Testis (tissue), 2 donors: ENCODE measurements at regions not wholly inside any gene's neighbourhood (a gene's known extent, or its start where the extent isn't known, plus 50 kb on each side); places are given as distances from the start of the nearest gene placed in this dataset.

Source experiments
- DNase-seq: peaks from one replicate; pipeline ENCODE4 v3.0.0-alpha.2; 2019
- H3K27ac ChIP-seq, 2 donors: fragments of 200-600 bp; sonication (generic); one replicate each; pipeline ENCODE4 v1.5.1; 2019
- H3K27me3 ChIP-seq: fragments of 200-600 bp; sonication (generic); one replicate; pipeline ENCODE4 v1.5.1; 2019
- H3K36me3 ChIP-seq: fragments of 200-600 bp; sonication (generic); one replicate; pipeline ENCODE4 v1.5.1; 2017; ENCODE audit warnings: low read depth; ENCODE audit errors: missing control alignments
- H3K4me1 ChIP-seq: fragments of 200-600 bp; sonication (generic); one replicate; pipeline ENCODE4 v1.5.1; 2019
- H3K4me3 ChIP-seq, 2 donors: fragments of 200-600 bp; sonication (generic); one replicate each; pipeline ENCODE4 v1.5.1; 2017 to 2019
- H3K9me3 ChIP-seq: fragments of 200-600 bp; sonication (generic); one replicate; pipeline ENCODE4 v1.5.1; 2017
- CTCF ChIP-seq, 3 experiments: fragments of 450-650 bp in 2 of 3; fragments of 200-600 bp in 1 of 3; sonication (generic) in 1 of 3; IDR thresholded peaks; one replicate each; pipeline ENCODE4 v1.5.1; 2016 to 2019; ENCODE audit warnings: antibody characterized with exemption in 3 of 3, mild to moderate bottlenecking in 2 of 3, moderate library complexity in 1 of 3
- POLR2A ChIP-seq: fragments of 450-650 bp; IDR thresholded peaks from one replicate; pipeline ENCODE4 v1.6.1; 2017; ENCODE audit warnings: antibody characterized with exemption, mild to moderate bottlenecking, moderate library complexity
- WGBS, 2 donors: methylation state at CpG; one replicate each; pipeline ENCODE4 v1.1.5; 2018; 5-methylcytosine and 5-hydroxymethylcytosine counted together
- intact Hi-C: fragments of 100-400 bp; cut with DNase I; formaldehyde crosslinking; loops from one replicate; pipeline ENCODE4 v1.15.1; 2023; ENCODE audit warnings: low total_unique reads

- DNase-seq, result no peak
- Histone ChIP-seq H3K9me3 (no peaks in the 10 kb centered on the region), H3K36me3 (no peaks in the 10 kb centered on the region), H3K4me1 (no peaks in the 10 kb centered on the region), H3K27ac (no peak overlapping the region), H3K4me3 (no peak overlapping the region), H3K27me3 (no peaks in the 10 kb centered on the region)
- WGBS, 2 donors, result 50 to 56% methylated on average over 2 of the region's 2 CpGs
- no peak for TF ChIP-seq CTCF (IDR thresholded peaks at IDR 0.05)
- TF ChIP-seq POLR2A, result no peak
- intact Hi-C loops, result no loop called here
These were observed 274.2 kb upstream of the KAZN start for GRCh38 chr1:14324248-14324630.

GRCh38 chr1:14326857-14327256 is 271.6 kb upstream of the KAZN start:
- H3K9me3 ChIP-seq, result no peaks in the 10 kb centered on the region
- no peak for DNase-seq
- H3K36me3 ChIP-seq, result no peaks in the 10 kb centered on the region
- WGBS, 2 donors, result 82 to 88% methylated on average over 3 of the region's 3 CpGs
- no peaks in the 10 kb centered on the region for H3K4me1 ChIP-seq
- TF ChIP-seq CTCF (IDR thresholded peaks at IDR 0.05), result no peak
- no peak for TF ChIP-seq POLR2A
- no peaks in the 10 kb centered on the region for H3K27me3 ChIP-seq
- H3K4me3 ChIP-seq, result no peak overlapping the region
- intact Hi-C loops, result no loop called here
- no peak overlapping the region for H3K27ac ChIP-seq

- Histone ChIP-seq H3K9me3 (no peaks in the 10 kb centered on the region), H3K27ac (no peak overlapping the region), H3K27me3 (no peaks in the 10 kb centered on the region), H3K36me3 (no peaks in the 10 kb centered on the region), H3K4me1 (no peaks in the 10 kb centered on the region), H3K4me3 (no peak overlapping the region)
- TF ChIP-seq CTCF (IDR thresholded peaks at IDR 0.05) (no peak), POLR2A (no peak)
- intact Hi-C loops, result no loop called here
- no peak for DNase-seq
These were observed 269.8 kb upstream of the KAZN start for GRCh38 chr1:14328685-14329084.

- no peaks in the 10 kb centered on the region for H3K27me3 ChIP-seq
- no peak overlapping the region for H3K27ac ChIP-seq
- DNase-seq, result no peak
- H3K36me3 ChIP-seq, result no peaks in the 10 kb centered on the region
- H3K4me1 ChIP-seq, result no peaks in the 10 kb centered on the region
- no peaks in the 10 kb centered on the region for H3K9me3 ChIP-seq
- WGBS, 2 donors, result 72 to 76% methylated on average over 4 of the region's 4 CpGs
- intact Hi-C loops, result no loop called here
- no peak for TF ChIP-seq POLR2A
- no peak for TF ChIP-seq CTCF (IDR thresholded peaks at IDR 0.05)
- no peak overlapping the region for H3K4me3 ChIP-seq
These were observed 266.3 kb upstream of the KAZN start for GRCh38 chr1:14332158-14332557.

GRCh38 chr1:14334336-14335176 is 263.9 kb upstream of the KAZN start:
- DNase-seq, result no peak
- no peaks in the 10 kb centered on the region for H3K9me3 ChIP-seq

More at GRCh38 chr1:14334336-14335176, 263.9 kb upstream of the KAZN start:
- Histone ChIP-seq H3K36me3 (no peaks in the 10 kb centered on the region), H3K27me3 (no peaks in the 10 kb centered on the region), H3K27ac (no peak overlapping the region), H3K4me3 (no peak overlapping the region), H3K4me1 (no peaks in the 10 kb centered on the region)
- WGBS, 2 donors, result 75 to 83% methylated on average over 7 of the region's 7 CpGs
- TF ChIP-seq CTCF (IDR thresholded peaks at IDR 0.05) (no peak), POLR2A (no peak)
- intact Hi-C loops, result no loop called here
